Activated naive CD8-positive, alpha-beta T cell treated with anti-CD3 and anti-CD28 coated beads, Interleukin-2, amount 50 U/mL, for 16 hours (primary cell): ENCODE measurements at regions not wholly inside any gene's neighbourhood (a gene's known extent, or its start where the extent isn't known, plus 50 kb on each side); places are given as distances from the start of the nearest gene placed in this dataset.

Source experiments
- DNase-seq: peaks from one replicate; pipeline ENCODE4 v3.0.0-alpha.2; 2020; ENCODE audit warnings: low read depth, low spot score

DNA sequence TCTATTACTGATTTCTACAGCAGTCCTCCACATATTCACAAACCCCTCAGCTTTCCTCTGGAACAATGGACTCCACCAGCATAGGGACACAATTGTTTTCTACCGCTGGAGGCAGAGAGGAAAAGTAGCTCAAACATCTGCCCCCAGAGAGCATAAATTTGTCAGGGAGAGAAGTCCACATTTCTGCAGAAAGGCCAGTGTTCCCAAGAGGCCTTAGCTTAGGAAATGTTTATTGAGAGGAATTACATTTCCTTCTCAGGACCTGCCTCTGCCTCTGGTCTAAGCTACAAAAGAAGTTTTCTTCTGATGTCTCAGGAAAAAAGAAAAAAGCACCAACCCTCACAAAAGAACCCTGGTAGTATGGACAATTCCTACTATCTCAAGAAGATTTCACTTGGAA lies 217.8 kb upstream of the BMP4 start:
- no peak for DNase-seq

DNA sequence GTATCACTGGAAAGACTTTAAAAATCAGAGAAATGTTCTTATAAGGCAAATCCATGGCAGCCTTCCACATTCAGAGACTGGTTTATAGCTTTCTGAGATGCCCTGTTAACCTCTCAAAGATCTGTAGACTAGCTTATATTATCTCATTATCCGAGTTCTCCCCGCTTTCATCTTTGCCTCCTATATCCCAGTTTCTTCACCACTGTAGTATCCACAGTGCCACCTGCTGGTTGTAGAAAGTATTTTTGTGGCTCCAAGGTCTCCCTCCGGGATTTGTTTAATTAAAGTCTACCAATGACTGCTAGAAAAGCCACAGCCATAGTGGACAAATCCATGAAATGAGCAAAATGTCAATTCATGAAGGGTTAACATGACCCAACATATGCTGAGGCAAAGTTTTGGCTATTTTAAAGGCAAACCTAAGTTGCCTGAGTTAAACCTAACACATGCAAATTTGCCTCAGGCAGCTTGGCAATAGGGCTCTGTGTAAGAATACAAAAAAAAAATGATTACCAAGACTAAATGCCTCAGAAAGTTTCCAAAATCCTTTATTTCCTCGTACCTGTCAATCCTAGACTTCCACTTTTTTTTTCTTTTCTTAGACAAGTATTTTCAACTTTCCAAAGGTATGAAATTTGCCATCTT lies 218.8 kb upstream of the BMP4 start:
- DNase-seq: peak; percentile 8

DNA sequence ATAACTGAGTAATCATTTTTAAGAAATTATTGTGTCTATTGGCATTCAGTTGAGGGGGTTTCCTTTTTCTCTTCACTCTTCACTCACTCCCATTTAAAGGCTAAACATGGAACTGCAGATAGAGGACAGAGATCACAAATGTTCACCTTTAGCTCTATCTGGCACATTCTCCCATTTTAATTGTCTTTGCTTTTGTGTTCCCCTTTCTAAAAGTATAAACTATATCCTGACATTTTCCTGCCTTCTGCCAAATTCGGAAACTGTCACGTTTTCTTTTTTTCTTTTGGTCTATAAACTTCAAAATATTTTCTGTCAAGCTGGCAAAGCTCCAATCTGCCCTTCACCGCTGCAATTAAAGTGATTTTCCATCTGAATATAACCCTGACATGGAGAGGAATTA lies 219.8 kb upstream of the CDKN3 start:
- DNase-seq: no peak

- DNase-seq: no peak
Observed at GRCh38 chr14:54177641-54178621, 218.9 kb upstream of the CDKN3 start.

GRCh38 chr14:54182419-54183045 lies 214.3 kb upstream of the CDKN3 start:
- DNase-seq: no peak

- DNase-seq: no peak
Observed at GRCh38 chr14:54186821-54187763, 209.7 kb upstream of the CDKN3 start.

GRCh38 chr14:54188064-54188666 lies 208.6 kb upstream of the CDKN3 start:
- DNase-seq: no peak

DNA sequence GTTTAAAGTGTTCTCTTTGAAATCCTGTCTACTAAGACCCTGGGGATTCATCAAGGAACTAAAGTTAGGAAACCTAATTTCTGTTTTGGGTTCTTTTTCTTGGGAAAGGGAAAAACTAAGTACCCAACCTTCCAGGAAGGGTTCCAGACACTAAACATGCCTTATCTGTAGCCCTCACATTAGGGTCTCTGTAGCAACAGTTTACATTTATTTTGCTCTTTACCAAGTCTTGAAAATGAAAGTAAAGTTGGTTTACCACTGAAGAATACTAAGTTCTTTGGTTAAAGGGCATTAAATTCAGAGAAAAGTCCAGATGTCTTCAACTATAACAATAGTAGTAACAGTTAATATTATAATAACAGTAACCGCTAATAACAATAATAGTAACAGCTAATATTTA lies 207.5 kb upstream of the CDKN3 start:
- DNase-seq: no peak

DNA sequence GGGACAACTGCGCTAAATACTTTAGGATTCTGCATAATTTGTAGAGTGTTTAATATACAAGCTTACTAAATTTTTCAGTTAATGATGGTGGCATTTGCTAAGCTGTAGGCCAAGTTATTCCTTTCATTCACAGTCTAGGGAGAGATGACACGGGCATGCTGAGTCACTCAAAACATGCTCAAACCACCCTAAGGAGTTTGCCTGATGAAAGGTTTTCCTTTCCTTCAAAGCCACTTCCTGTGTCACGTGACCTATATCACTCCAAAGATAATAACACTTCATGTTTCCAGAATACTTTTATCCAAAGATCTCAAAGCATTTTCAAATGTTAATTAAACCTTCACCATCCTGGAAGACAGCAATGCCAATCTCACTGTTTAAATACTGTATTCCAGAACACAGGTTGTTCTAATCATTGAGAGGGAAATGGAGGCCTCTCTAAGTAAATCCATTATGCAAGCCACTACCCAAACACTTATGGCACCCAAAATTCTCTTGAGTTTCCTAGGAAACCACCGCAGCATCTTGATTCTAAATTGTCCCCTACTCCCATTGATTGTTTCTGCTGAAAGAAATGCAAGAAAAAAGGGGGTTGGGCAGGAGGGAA lies 207.0 kb upstream of the CDKN3 start:
- no peak for DNase-seq

GRCh38 chr14:54191846-54192245 lies 205.0 kb upstream of the CDKN3 start:
- DNase-seq: no peak

GRCh38 chr14:54192610-54193009 lies 204.2 kb upstream of the CDKN3 start:
- DNase-seq: no peak

DNA sequence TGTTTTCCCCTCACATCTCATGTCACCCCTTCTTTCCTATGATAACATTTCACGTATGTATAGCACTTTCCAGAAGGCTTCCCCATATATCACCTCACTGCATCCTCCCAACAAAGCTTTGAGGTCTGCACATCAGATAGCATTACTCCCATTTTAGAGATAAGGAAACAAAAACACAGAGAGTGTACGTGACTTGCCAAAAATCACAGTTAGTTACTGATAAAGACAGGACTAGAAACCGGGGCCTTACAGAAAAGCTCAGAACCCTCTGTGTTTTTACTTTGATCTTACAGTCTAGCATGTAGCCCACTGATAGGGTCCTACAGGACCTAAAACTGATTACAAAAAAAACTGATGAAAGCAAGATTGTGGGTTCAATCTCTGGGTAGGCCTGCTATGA lies 202.9 kb upstream of the CDKN3 start:
- no peak for DNase-seq

DNA sequence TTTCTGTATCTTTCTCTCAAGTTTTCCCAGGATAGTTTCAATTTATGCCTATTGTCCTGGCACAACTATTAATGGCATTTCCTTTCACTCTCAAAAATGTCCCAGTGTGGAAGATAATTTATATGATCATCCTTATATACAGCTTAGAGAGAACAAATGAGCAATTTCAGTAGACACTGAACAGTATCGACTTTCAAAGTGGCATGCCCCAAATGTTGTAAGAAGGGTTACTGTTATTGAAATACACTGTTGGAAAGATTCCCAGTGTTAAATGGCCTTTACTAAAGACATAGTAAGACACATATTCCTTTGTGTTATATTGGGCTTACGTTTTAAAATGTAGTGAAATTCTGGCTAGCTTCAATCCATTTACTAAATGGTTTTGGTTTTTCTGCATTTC lies 202.3 kb upstream of the CDKN3 start:
- DNase-seq: no peak

DNA sequence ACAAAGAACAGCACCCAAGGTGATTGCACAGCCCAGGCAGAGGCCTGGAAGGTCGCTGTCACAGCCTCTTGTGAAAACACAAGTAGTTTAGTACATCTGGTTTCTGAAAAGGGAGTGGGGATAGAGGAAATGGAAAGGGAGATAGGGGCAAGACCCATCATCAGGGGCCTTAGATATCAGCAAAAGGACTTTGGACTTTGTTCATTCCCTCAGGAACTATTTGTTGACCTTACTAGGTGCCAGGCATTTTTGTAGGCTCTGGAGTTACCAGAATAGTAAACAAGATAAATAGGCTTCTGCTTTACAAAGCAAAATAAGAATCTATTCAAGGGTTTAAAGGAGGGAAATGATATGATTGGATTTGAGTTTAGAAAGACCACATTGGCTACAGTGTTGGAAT lies 199.4 kb upstream of the CDKN3 start:
- no peak for DNase-seq

DNA sequence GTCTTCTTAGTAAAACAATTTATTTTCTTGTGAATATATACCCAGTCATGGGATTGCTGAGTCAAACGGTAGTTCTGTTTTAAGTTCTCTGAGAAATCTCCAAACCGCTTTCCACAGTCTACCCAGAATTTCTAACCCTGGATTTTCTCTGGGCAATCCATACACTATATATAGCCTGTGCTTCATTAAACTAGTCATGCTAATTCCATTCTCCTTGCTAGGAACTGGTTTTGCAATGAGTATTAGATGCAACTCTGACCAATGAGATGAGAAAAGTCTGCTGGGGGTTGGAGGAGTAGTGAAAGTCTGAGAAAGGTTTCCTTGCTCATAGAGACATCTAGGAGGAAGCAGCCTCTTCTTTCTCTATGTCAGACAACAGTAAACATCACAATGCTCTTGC lies 196.1 kb upstream of the CDKN3 start:
- DNase-seq: no peak

GRCh38 chr14:54202288-54202687 lies 194.5 kb upstream of the CDKN3 start:
- no peak for DNase-seq

DNA sequence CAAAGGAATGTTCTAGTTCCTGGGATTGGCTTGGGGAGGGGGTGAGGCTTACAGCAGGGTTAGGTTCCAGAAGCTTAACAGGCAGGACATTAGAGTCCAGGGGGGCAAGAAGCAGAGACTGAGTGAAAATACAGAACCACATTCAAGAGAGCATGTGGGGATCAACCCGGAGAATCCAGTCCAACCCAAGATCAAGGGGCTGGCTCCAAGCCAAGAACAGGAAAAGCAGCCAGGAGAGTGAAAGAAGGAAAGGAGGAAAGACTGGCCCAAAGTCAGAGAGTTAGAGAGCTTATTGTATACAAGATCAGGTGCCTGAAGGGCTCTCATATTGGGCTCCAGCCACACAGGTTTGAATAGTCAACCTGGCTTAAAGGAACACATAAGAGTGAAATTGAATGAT lies 190.3 kb upstream of the CDKN3 start:
- no peak for DNase-seq

DNA sequence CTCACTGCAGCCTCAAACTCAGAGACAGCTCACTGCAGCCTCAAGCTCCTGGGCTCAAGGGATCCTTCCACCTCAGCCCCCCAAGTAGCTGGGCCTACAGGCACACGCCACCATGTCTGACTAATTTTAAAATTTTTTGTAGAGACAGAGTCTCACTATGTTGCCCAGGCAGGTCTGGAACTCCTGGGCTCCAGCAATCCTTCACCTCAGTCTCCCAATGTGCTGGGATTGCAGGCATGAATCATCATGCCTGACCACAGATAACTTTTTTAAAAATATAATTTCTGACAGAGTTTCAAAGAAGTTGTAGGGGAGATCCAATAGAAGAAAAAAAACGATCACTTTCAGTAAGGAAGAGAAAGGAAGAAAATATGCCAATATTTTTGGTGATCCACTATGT lies 189.7 kb upstream of the CDKN3 start:
- DNase-seq: no peak

GRCh38 chr14:54207476-54208462 lies 189.0 kb upstream of the CDKN3 start:
- DNase-seq: no peak
